Epithelial cell of esophagus (primary cell): ENCODE measurements at regions not wholly inside any gene's neighbourhood (a gene's known extent, or its start where the extent isn't known, plus 50 kb on each side); places are given as distances from the start of the nearest gene placed in this dataset.

Experiments
- DNase-seq: peaks from one replicate; pipeline ENCODE4 v3.0.0; 2010; ENCODE audit warnings: low read depth
- H3K4me3 ChIP-seq: 2 replicates; pipeline ENCODE4 v1.5.1; 2011; ENCODE audit warnings: mild to moderate bottlenecking, low read length, control low read depth
- CTCF ChIP-seq: IDR thresholded peaks from 2 replicates; pipeline ENCODE4 v1.5.1; 2011; ENCODE audit warnings: low read depth, mild to moderate bottlenecking, low read length, control low read depth, inconsistent platforms; ENCODE audit not compliant: insufficient read depth; ENCODE audit errors: missing control alignments

GRCh38 chr17:68740555-68741447 is 139.6 kb upstream of the FAM20A start:
- TF ChIP-seq CTCF: peak; percentile 17
- H3K4me3 ChIP-seq: no peak overlapping the region
- no peak for DNase-seq

GRCh38 chr17:68737761-68738443 is 136.7 kb upstream of the FAM20A start:
- no peak overlapping the region for H3K4me3 ChIP-seq
- TF ChIP-seq CTCF: no peak
- no peak for DNase-seq

- DNase-seq: no peak
- TF ChIP-seq CTCF: no peak
- no peak overlapping the region for H3K4me3 ChIP-seq
Measured at GRCh38 chr17:68734931-68735330, 133.8 kb upstream of the FAM20A start.

GRCh38 chr17:68734187-68734900 is 133.2 kb upstream of the FAM20A start:
- no peak for TF ChIP-seq CTCF
- H3K4me3 ChIP-seq: no peak overlapping the region
- no peak for DNase-seq

GRCh38 chr17:68733241-68734176 is 132.3 kb upstream of the FAM20A start:
- H3K4me3 ChIP-seq: no peak overlapping the region
- peak; percentile 39 for DNase-seq
- TF ChIP-seq CTCF: no peak

GRCh38 chr17:68732301-68732749 is 131.2 kb upstream of the FAM20A start:
- no peak for TF ChIP-seq CTCF
- DNase-seq: peak; percentile 63
- H3K4me3 ChIP-seq: no peak overlapping the region
